HepG2 (cell line): ENCODE measurements at regions not wholly inside any gene's neighbourhood (a gene's known extent, or its start where the extent isn't known, plus 50 kb on each side); places are given as distances from the start of the nearest gene placed in this dataset.

Source experiments
- ATAC-seq: fragments of 200-7000 bp; cut with Tn5 transposase; 3 replicates; pipeline ENCODE4 v1.9.1; 2020; ENCODE audit warnings: mild to moderate bottlenecking, moderate library complexity
- BruUV-seq: library from RNA; stranded (reverse); fragments of 400-500 nt; replicated peaks from 2 replicates; lab custom pipeline; 2021; lab: Mats Ljungman, UMichigan
- CTCF ChIA-PET: fragments of 300-600 bp; formaldehyde crosslinking; extraction: SDS; loops from one replicate; lab custom pipeline; 2021; ENCODE audit warnings: low total read pairs, inconsistent platforms, low intra/inter-chr PET ratio; lab: Yijun Ruan, JAX
- POLR2A ChIA-PET: fragments of 350-600 bp; sonication (Branson Sonifier 250); formaldehyde crosslinking; loops from one replicate; lab custom pipeline; 2020; ENCODE audit warnings: antibody characterized with exemption, inconsistent platforms; lab: Yijun Ruan, JAX
- DNase-seq: peaks from one replicate; pipeline ENCODE4 v3.0.0-alpha.2; 2015; ENCODE audit warnings: low spot score
- FAIRE-seq: peaks from 3 replicates; lab custom pipeline; 2011; peaks lifted over from hg19 to GRCh38; lab: Jason Lieb, UNC
- H2AFZ ChIP-seq: one replicate; pipeline ENCODE4 v1.6.1; 2011; ENCODE audit warnings: low read length, inconsistent platforms
- H3K27ac ChIP-seq: fragments of 300-600 bp; 3 replicates; pipeline ENCODE4 v1.8.0; 2011; ENCODE audit warnings: mixed run types, mild to moderate bottlenecking, mixed read lengths, low read length, inconsistent platforms; ENCODE audit not compliant: insufficient read depth; ENCODE audit errors: extremely low read length
- H3K27me3 ChIP-seq, 2 experiments: fragments of 200-600 bp in 1 of 2; 2 replicates in 1 of 2; 3 replicates in 1 of 2; pipeline versions ENCODE4 v1.6.0 to v1.8.0; 2011; ENCODE audit warnings: low read length in 2 of 2, mild to moderate bottlenecking in 2 of 2, moderate library complexity in 2 of 2, inconsistent platforms in 1 of 2; ENCODE audit not compliant: insufficient read depth in 2 of 2, control insufficient read depth in 1 of 2
- H3K36me3 ChIP-seq, 2 experiments: fragments of 200-600 bp in 1 of 2; replicated peaks in 1 of 2; 2 replicates in 1 of 2; 3 replicates in 1 of 2; pipeline versions ENCODE4 v1.5.1 to v1.8.0; 2011; ENCODE audit warnings: low read length in 2 of 2, inconsistent platforms in 1 of 2; ENCODE audit not compliant: insufficient read depth in 2 of 2, control insufficient read depth in 1 of 2
- H3K4me1 ChIP-seq: 2 replicates; pipeline ENCODE4 v1.5.1; 2012; ENCODE audit warnings: low read length, inconsistent platforms; ENCODE audit not compliant: insufficient read depth
- H3K4me2 ChIP-seq: 2 replicates; pipeline ENCODE4 v1.6.0; 2011; ENCODE audit warnings: low read depth, low read length, inconsistent platforms
- H3K4me3 ChIP-seq, 3 experiments: fragments of 200-600 bp in 1 of 3; sonication (generic), shearing (Covaris generic) in 1 of 3; replicated peaks in 1 of 3; 2 replicates each; pipeline ENCODE4 v1.5.1; 2011 to 2016; ENCODE audit warnings: low read length in 3 of 3, inconsistent platforms in 2 of 3, low read depth in 2 of 3, mild to moderate bottlenecking in 2 of 3, control low read depth in 1 of 3, mixed read lengths in 1 of 3; ENCODE audit not compliant: insufficient read depth in 1 of 3
- H3K79me2 ChIP-seq: one replicate; pipeline ENCODE4 v1.6.1; 2011; ENCODE audit warnings: low read length, inconsistent platforms; ENCODE audit not compliant: insufficient read depth
- H3K9ac ChIP-seq: 2 replicates; pipeline ENCODE4 v1.6.0; 2011; ENCODE audit warnings: mild to moderate bottlenecking, low read depth, low read length, inconsistent platforms; ENCODE audit not compliant: insufficient read depth
- H3K9me3 ChIP-seq: 2 replicates; pipeline ENCODE4 v1.5.1; 2012; ENCODE audit warnings: mild to moderate bottlenecking, low read length
- H4K20me1 ChIP-seq: 2 replicates; pipeline ENCODE4 v1.6.0; 2011; ENCODE audit warnings: inconsistent platforms, mild to moderate bottlenecking, low read length, moderate library complexity; ENCODE audit not compliant: insufficient read depth
- MYC ChIP-seq: sonication (generic); formaldehyde crosslinking; IDR thresholded peaks from 2 replicates; pipeline ENCODE4 v1.9.0; 2021; ENCODE audit warnings: missing genetic modification reagents, borderline replicate concordance
- ZBTB4 ChIP-seq: sonication (generic); formaldehyde crosslinking; IDR thresholded peaks from 2 replicates; pipeline ENCODE4 v1.4.0; 2020; ENCODE audit warnings: missing genetic modification reagents, mild to moderate bottlenecking, borderline replicate concordance
- ZNF256 ChIP-seq: sonication (generic); formaldehyde crosslinking; conservative IDR thresholded peaks from 2 replicates; pipeline ENCODE4 v1.4.0; 2020; ENCODE audit warnings: missing genetic modification reagents
- ZNF263 ChIP-seq: sonication (generic); formaldehyde crosslinking; IDR thresholded peaks from 2 replicates; pipeline ENCODE4 v1.4.0; 2020; ENCODE audit warnings: missing genetic modification reagents
- ZNF317 ChIP-seq: sonication (generic); formaldehyde crosslinking; IDR thresholded peaks from 2 replicates; pipeline ENCODE4 v1.5.0; 2020; ENCODE audit warnings: mild to moderate bottlenecking, missing genetic modification reagents
- ZNF503 ChIP-seq: sonication (generic); formaldehyde crosslinking; IDR thresholded peaks from 2 replicates; pipeline ENCODE4 v1.4.0; 2020; ENCODE audit warnings: missing genetic modification reagents
- ZNF75D ChIP-seq: sonication (generic); formaldehyde crosslinking; IDR thresholded peaks from 2 replicates; pipeline ENCODE4 v1.8.1; 2023; ENCODE audit warnings: missing genetic modification reagents, mild to moderate bottlenecking, borderline replicate concordance
- ZNF782 ChIP-seq: sonication (generic); formaldehyde crosslinking; IDR thresholded peaks from 2 replicates; pipeline ENCODE4 v1.4.0; 2020; ENCODE audit warnings: missing genetic modification reagents, mild to moderate bottlenecking, borderline replicate concordance
- WGBS: methylation state at CpG from one replicate; pipeline ENCODE4 v1.1.6; 2017; ENCODE audit warnings: low lambda C conversion rate; 5-methylcytosine and 5-hydroxymethylcytosine counted together
- in situ Hi-C: cut with HindIII; loops from 2 replicates; pipeline ENCODE4 v1.10.0; 2017; ENCODE audit warnings: low pct_unique_long_range_greater_than_20kb; ENCODE audit not compliant: extremely low pct_ligation_motif_present
- intact Hi-C: fragments of 100-400 bp; cut with micrococcal nuclease; formaldehyde crosslinking; loops from one replicate; pipeline ENCODE4 v1.10.0; 2022; ENCODE audit not compliant: unreplicated experiment
- TF ChIP-seq, protein P1 (sequence below): sonication (generic); formaldehyde crosslinking; conservative IDR thresholded peaks from 2 replicates; pipeline ENCODE4 v1.8.1; 2023; ENCODE audit warnings: missing genetic modification reagents
- TF ChIP-seq, protein P2 (sequence below): sonication (generic); formaldehyde crosslinking; IDR thresholded peaks from 2 replicates; pipeline ENCODE4 v1.5.0; 2020; ENCODE audit warnings: missing genetic modification reagents

DNA sequence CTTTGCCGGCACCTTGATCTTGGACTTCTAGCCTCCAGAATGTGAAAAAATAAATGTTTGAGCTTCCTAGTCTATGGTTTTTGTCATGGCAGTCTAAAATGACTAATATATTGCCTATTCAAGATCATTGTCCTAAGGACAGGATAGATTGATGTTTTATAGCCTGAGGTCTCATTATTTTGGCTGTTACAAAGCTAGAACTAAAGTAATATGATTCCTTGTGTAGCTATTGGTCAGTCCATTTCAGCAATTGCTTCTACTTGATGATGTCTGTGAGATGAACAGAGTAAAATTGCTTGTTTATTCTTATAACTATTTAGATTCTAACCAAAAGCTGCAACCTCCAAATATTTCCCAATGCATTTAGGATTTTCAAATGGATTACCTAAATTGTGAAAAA, 145.0 kb downstream of the HRH4 start:
- H3K4me2 ChIP-seq: no peak overlapping the region
- ATAC-seq (no peak), DNase-seq (no peak)
- intact Hi-C loops: no loop called here
- H3K4me1 ChIP-seq: no peaks in the 10 kb centered on the region
- no TSS peak for BruUV-seq
- H3K27ac ChIP-seq: no peak overlapping the region
- no peaks in the 10 kb centered on the region for H3K36me3 ChIP-seq
- H3K27me3 ChIP-seq: no peaks in the 10 kb centered on the region; a peak in 1 of 5 replicates
- ChIA-PET CTCF (no interaction called here), POLR2A (no interaction called here)
- in situ Hi-C loops: no loop called here
- no peaks in the 10 kb centered on the region for H3K79me2 ChIP-seq
- 38% methylated on average over 1 of the region's 1 CpG for WGBS
- no peaks in the 10 kb centered on the region for H4K20me1 ChIP-seq
- no peaks in the 10 kb centered on the region for H3K9me3 ChIP-seq
- H2AFZ ChIP-seq: no peak overlapping the region
- TF ChIP-seq ZBTB4 (CRISPR knock-in tag): no peak
- no peak for TF ChIP-seq ZNF263
- TF ChIP-seq, protein P1, sequence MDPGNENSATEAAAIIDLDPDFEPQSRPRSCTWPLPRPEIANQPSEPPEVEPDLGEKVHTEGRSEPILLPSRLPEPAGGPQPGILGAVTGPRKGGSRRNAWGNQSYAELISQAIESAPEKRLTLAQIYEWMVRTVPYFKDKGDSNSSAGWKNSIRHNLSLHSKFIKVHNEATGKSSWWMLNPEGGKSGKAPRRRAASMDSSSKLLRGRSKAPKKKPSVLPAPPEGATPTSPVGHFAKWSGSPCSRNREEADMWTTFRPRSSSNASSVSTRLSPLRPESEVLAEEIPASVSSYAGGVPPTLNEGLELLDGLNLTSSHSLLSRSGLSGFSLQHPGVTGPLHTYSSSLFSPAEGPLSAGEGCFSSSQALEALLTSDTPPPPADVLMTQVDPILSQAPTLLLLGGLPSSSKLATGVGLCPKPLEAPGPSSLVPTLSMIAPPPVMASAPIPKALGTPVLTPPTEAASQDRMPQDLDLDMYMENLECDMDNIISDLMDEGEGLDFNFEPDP: no peak
- TF ChIP-seq, all 625 proteins: peak for 0
- H3K4me3 ChIP-seq: no peak overlapping the region
- no peak overlapping the region for H3K9ac ChIP-seq
- no peak for FAIRE-seq

GRCh38 chr18:24609254-24609653, 148.8 kb downstream of the HRH4 start:
- no peak for FAIRE-seq
- BruUV-seq: no TSS peak
- TF ChIP-seq ZNF503 (no peak), ZNF782 (CRISPR knock-in tag) (no peak), MYC (CRISPR knock-in tag) (no peak), ZNF317 (CRISPR knock-in tag) (no peak), ZNF75D (no peak), ZNF256 (CRISPR knock-in tag) (no peak)
- TF ChIP-seq, protein P2, sequence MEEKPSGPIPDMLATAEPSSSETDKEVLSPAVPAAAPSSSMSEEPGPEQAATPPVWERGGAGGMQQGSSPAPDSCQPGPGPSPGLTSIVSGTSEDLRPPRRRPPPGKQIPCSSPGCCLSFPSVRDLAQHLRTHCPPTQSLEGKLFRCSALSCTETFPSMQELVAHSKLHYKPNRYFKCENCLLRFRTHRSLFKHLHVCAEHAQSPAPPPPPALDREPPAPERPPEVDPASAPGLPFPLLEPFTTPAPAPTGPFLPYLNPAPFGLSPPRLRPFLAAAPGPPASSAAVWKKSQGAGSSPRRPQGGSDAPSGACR (CRISPR knock-in tag): no peak

More at GRCh38 chr18:24609254-24609653, 148.8 kb downstream of the HRH4 start:
- Histone ChIP-seq H4K20me1 (no peaks in the 10 kb centered on the region), H3K79me2 (no peaks in the 10 kb centered on the region), H3K4me3 (no peak overlapping the region), H3K4me2 (no peak overlapping the region), H3K27me3 (no peaks in the 10 kb centered on the region), H3K9ac (no peak overlapping the region), H3K27ac (no peak overlapping the region), H3K4me1 (no peaks in the 10 kb centered on the region), H3K36me3 (no peaks in the 10 kb centered on the region), H3K9me3 (no peaks in the 10 kb centered on the region), H2AFZ (no peak overlapping the region)
- WGBS: 15% methylated on average over 5 of the region's 7 CpGs
- ChIA-PET CTCF (no interaction called here), POLR2A (no interaction called here)
- intact Hi-C loops: no loop called here
- in situ Hi-C loops: no loop called here
- no peak for ATAC-seq
- no peak for DNase-seq
